ENCODE measurements at regions not wholly inside any gene's neighbourhood (a gene's known extent, or its start where the extent isn't known, plus 50 kb on each side); places are given as distances from the start of the nearest gene placed in this dataset.

DNA sequence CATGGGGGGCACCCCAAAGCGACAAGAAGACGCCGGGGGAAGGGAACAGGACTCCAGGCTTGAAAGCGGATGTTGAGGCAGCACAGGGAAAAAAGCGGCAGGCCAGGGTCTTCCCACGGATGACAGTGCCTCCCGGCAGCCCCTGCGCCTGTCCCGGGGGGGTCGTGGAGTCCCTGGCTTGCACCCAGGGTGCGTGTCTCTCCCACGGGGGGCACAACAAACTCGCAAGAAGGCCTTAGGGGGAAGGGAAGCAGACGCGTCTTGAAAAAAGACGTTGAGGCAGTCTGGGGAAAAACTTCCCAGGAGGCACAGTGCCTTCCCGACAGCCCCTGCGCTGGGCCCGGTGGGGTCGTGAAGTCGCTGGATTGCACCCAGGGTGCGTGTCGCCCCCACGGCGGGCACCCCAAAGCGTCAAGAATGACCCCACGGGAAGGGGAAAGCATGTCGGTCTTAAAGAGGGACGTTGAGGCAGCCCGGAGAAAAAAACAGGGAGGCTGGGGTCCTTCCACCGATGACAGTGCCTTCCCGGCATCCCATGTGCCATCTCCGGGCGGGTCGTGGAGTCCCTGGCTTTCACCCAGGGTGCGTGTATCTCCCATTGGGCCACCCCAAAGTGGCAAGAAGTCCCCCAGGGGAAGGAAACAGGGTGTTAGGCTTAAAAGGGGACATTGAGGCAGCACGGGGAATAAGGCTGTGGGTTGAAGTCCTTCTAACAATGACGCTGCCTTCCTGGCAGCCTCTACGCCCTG lies 159.9 kb upstream of the ALG10B start:
- Histone ChIP-seq H3K36me3 (ENCODE audit: control insufficient read depth in 2 of 2, extremely low read depth in 1 of 2, insufficient read depth in 2 of 2, low read length in 2 of 2) (no peaks in the 10 kb centered on the region), H3K9me3 (ENCODE audit: control insufficient read depth, low read depth, low read length) (peaks cover 19% of the 10 kb centered on the region), H3K4me3 (ENCODE audit: control insufficient read depth in 2 of 3, extremely low read depth in 1 of 3, insufficient read depth in 2 of 3, low read depth in 1 of 3, low read length in 3 of 3) (no peak overlapping the region), H4K20me1 (ENCODE audit: control insufficient read depth, extremely low read depth, insufficient read depth, low read length) (no peaks in the 10 kb centered on the region), H3K27ac (ENCODE audit: control insufficient read depth, insufficient read depth, low read length) (no peak overlapping the region), H3K27me3 (ENCODE audit: control insufficient read depth, extremely low read depth, insufficient read depth, low read length) (no peaks in the 10 kb centered on the region), H3K9ac (ENCODE audit: control insufficient read depth, extremely low read depth, insufficient read depth, low read length) (no peak overlapping the region), H3K4me2 (ENCODE audit: control insufficient read depth, extremely low read depth, insufficient read depth, low read depth, low read length) (no peak overlapping the region), H3K4me1 (ENCODE audit: control insufficient read depth, extremely low read depth, insufficient read depth, low read length) (no peaks in the 10 kb centered on the region), H3K79me2 (ENCODE audit: control insufficient read depth, insufficient read depth, low read length) (no peaks in the 10 kb centered on the region), H2AFZ (ENCODE audit: control insufficient read depth, low read length) (no peak overlapping the region), H3K9me1 (ENCODE audit: control insufficient read depth, extremely low read depth, insufficient read depth, low read length) (no peaks in the 10 kb centered on the region)
- FAIRE-seq (no peak), DNase-seq (ENCODE audit: low read depth, low spot score) (no peak)
- TF ChIP-seq, protein P1, sequence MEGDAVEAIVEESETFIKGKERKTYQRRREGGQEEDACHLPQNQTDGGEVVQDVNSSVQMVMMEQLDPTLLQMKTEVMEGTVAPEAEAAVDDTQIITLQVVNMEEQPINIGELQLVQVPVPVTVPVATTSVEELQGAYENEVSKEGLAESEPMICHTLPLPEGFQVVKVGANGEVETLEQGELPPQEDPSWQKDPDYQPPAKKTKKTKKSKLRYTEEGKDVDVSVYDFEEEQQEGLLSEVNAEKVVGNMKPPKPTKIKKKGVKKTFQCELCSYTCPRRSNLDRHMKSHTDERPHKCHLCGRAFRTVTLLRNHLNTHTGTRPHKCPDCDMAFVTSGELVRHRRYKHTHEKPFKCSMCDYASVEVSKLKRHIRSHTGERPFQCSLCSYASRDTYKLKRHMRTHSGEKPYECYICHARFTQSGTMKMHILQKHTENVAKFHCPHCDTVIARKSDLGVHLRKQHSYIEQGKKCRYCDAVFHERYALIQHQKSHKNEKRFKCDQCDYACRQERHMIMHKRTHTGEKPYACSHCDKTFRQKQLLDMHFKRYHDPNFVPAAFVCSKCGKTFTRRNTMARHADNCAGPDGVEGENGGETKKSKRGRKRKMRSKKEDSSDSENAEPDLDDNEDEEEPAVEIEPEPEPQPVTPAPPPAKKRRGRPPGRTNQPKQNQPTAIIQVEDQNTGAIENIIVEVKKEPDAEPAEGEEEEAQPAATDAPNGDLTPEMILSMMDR (optimal IDR thresholded peaks at IDR 0.05 in 1 of 3, IDR thresholded peaks at IDR 0.05 in 1 of 3, conservative IDR thresholded peaks at IDR 0.05 in 1 of 3; ENCODE audit: extremely low read depth in 1 of 3, insufficient read depth in 2 of 3, low read length in 3 of 3), result no peak
- TF ChIP-seq EZH2 (IDR thresholded peaks at IDR 0.05; ENCODE audit: low read length), result no peak
- dilution Hi-C loops (cut with MboI; ENCODE audit: extremely low pct_ligation_motif_present, low sequenced_read_pairs), result no loop called here

DNA sequence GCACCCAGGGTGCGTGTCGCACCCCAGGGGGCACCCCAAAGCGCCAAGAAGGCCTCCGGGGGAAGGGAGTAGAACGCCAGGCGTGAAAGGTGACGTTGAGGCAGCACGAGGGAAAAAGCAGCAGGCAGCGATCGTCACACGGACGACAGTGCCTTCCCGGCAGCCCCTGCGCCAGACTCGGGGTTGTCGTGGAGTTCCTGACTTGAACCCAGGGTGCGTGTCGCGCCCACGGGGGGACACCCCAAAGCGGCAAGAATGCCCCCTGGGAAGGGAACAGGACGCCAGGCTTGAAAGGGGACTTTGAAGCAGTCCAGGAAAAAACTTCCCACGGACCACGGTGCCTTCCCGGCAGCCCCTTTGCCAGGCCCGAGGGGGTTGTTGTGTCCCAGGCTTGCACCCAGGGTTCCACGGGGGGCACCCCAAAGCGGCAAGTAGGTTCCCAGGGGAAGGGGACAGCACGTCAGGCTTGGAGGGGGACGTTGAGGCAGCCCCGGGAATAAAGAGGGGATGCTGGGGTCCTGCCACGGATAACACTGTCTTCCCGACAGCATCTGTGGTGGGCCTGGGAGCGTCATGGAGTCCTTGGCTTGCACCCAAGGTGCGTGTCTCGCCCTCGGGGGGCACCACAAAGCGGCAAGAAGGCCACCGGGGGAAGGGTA lies 159.2 kb upstream of the ALG10B start:
- no peak for FAIRE-seq
- H3K9me3 ChIP-seq (ENCODE audit: control insufficient read depth, low read depth, low read length), result peaks cover 18% of the 10 kb centered on the region

More for the DNA sequence above, 159.2 kb upstream of the ALG10B start:
- Histone ChIP-seq H3K9me1 (ENCODE audit: control insufficient read depth, extremely low read depth, insufficient read depth, low read length) (no peaks in the 10 kb centered on the region), H3K27ac (ENCODE audit: control insufficient read depth, insufficient read depth, low read length) (no peak overlapping the region), H3K36me3 (ENCODE audit: control insufficient read depth in 2 of 2, extremely low read depth in 1 of 2, insufficient read depth in 2 of 2, low read length in 2 of 2) (no peaks in the 10 kb centered on the region), H3K4me1 (ENCODE audit: control insufficient read depth, extremely low read depth, insufficient read depth, low read length) (no peaks in the 10 kb centered on the region), H4K20me1 (ENCODE audit: control insufficient read depth, extremely low read depth, insufficient read depth, low read length) (no peaks in the 10 kb centered on the region), H3K4me3 (ENCODE audit: control insufficient read depth in 2 of 3, extremely low read depth in 1 of 3, insufficient read depth in 2 of 3, low read depth in 1 of 3, low read length in 3 of 3) (no peak overlapping the region), H3K4me2 (ENCODE audit: control insufficient read depth, extremely low read depth, insufficient read depth, low read depth, low read length) (no peak overlapping the region), H3K79me2 (ENCODE audit: control insufficient read depth, insufficient read depth, low read length) (no peaks in the 10 kb centered on the region), H3K27me3 (ENCODE audit: control insufficient read depth, extremely low read depth, insufficient read depth, low read length) (no peaks in the 10 kb centered on the region), H3K9ac (ENCODE audit: control insufficient read depth, extremely low read depth, insufficient read depth, low read length) (no peak overlapping the region), H2AFZ (ENCODE audit: control insufficient read depth, low read length) (no peak overlapping the region)
- dilution Hi-C loops (cut with MboI; ENCODE audit: extremely low pct_ligation_motif_present, low sequenced_read_pairs), result no loop called here
- TF ChIP-seq, protein P1 (optimal IDR thresholded peaks at IDR 0.05 in 1 of 3, IDR thresholded peaks at IDR 0.05 in 1 of 3, conservative IDR thresholded peaks at IDR 0.05 in 1 of 3; ENCODE audit: extremely low read depth in 1 of 3, insufficient read depth in 2 of 3, low read length in 3 of 3), result no peak
- no peak for TF ChIP-seq EZH2 (IDR thresholded peaks at IDR 0.05; ENCODE audit: low read length)
- DNase-seq (ENCODE audit: low read depth, low spot score), result no peak

Data from keratinocyte (primary cell).